Hindlimb muscle (tissue), 1 donor: ENCODE measurements at regions not wholly inside any gene's neighbourhood (a gene's known extent, or its start where the extent isn't known, plus 50 kb on each side); places are given as distances from the start of the nearest gene placed in this dataset.
"Not testable (repeated sequence)": the region's sequence is repeated elsewhere in the genome, so short reads cannot be mapped to it uniquely, and the experiment has no call there.

ENCODE experiments used
- DNase-seq: peaks from one replicate; pipeline ENCODE4 v3.0.0-alpha.2; 2013

DNA sequence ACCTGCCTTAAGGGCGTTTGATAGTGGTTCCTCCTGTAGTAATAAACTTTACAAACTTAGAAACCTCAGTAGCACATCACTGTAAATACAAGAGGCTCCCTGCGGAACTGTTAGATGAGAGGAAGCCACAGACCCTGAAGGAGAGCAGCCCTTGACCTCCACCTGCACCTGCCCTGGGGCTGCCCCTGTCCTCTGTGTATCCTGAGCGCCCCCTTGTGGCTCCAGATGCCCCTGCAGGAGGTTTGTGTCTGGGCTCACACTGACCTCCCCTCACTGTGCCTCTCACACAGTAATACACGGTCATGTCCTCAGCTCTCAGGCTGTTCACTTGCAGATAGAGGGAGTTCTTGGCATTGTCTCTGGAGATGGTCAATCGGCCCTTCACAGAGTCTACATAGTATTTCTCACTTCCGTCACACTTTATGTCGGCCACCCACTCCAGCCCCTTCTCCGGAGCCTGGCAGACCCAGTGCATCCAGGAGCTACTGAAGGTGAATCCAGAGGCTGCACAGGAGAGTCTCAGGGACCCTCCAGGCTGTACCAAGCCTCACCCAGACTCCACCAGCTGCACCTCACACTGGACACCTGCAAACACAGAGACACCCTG, 1059.8 kb downstream of the TMEM121 start:
- no peak for DNase-seq

- not testable (repeated sequence) for DNase-seq
Observed at GRCh38 chr14:106591539-106591938, 1065.2 kb downstream of the TMEM121 start.

DNA sequence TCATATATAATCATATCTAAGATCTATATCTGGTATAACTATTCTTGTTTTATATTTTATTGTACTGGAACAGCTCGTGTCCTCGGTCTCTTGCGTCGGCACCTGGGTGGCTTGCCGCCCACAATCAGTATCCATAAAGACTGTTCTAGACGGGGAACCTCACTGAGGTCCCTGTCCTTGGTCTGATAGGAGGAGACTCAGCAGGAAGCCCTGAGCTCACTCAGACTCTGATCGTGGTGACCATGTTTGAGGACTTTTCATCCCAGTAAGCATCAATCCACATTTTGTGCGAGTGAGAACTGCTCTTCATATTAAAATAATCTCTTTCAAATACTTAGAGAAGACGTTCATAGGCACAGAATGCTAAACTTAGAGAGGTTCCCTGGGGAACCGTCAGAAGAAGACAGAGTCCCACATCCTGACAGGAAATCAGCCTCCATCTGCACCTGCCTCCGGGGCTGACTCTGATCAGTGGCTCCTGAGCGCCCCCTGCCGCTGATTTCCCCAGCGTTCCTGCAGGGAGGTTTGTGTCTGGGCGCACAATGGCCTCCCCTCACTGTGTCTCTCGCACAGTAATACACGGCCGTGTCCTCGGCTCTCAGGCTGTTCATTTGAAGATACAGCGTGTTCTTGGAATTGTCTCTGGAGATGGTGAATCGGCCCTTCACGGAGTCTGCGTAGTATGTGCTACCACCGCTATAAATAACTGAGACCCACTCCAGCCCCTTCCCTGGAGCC, 1065.9 kb downstream of the TMEM121 start:
- not testable (repeated sequence) for DNase-seq

GRCh38 chr14:106599209-106599608, 1072.8 kb downstream of the TMEM121 start:
- no peak for DNase-seq

GRCh38 chr14:106605548-106606448, 1079.4 kb downstream of the TMEM121 start:
- DNase-seq = no peak

GRCh38 chr14:106606936-106607335, 1080.6 kb downstream of the TMEM121 start:
- no peak for DNase-seq

DNA sequence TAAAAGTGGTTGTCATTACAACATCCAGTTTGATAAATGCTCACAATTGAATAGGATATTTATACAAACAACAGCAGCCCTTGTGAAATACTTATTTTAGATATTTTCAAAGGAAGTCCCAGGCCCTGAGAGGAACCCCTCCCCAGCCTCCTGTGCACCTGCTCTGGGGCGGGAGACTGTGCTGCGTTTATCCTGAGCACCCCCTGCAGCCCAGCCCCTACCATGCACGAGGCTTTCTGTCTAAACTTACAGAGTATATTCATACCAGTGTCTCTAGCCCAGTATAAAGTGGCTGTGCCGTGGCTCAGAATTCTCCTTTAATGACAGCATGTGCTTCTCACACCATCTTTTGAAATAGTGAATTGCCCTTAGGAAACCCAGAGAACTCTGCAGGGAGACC, 1084.3 kb downstream of the TMEM121 start:
- DNase-seq = no peak

GRCh38 chr14:106613256-106613655, 1086.9 kb downstream of the TMEM121 start:
- no peak for DNase-seq

DNA sequence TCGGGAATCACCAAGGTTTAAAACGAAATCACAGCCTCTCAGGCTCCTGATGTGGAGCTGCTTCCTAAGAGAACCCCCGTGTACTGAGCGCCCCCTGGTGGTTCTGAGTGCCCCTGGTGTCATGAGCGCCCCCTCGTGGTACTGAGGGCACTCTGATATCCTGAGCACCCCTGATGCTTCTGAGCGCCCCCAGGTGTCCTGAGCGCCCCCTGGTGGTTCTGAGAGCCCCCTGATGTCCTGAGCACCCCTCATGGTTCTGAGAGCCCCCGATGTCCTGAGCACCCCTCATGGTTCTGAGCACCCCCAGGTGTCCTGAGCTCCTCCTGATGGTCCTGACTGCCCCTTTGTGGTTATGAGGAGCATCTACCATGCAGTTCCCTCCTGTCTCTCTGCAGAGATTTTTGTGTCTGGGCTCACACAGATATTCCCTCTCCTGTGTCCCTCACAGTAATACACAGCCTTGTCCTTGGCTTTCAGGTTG, 1092.1 kb downstream of the TMEM121 start:
- not testable (repeated sequence) for DNase-seq

GRCh38 chr14:106619606-106620005, 1093.2 kb downstream of the TMEM121 start:
- DNase-seq = no peak

DNA sequence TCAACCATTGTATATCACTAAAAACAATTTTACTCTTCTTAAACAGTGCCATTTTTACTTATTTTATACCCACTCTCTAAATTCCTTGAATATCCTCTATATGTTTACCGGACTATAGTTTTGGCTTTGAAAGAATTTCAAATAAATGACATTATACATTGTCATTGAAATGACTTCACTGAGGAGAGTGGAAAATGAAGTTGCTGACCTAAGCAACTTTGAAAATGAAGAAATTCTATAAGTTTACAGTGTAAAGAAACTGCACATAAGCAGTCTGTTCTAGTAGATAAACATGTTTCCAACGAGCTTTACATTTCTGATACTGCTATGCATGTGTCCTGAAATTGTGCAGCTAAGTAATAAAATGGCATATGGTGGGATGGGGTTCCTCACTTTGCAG, 1094.0 kb downstream of the TMEM121 start:
- DNase-seq = no peak

DNA sequence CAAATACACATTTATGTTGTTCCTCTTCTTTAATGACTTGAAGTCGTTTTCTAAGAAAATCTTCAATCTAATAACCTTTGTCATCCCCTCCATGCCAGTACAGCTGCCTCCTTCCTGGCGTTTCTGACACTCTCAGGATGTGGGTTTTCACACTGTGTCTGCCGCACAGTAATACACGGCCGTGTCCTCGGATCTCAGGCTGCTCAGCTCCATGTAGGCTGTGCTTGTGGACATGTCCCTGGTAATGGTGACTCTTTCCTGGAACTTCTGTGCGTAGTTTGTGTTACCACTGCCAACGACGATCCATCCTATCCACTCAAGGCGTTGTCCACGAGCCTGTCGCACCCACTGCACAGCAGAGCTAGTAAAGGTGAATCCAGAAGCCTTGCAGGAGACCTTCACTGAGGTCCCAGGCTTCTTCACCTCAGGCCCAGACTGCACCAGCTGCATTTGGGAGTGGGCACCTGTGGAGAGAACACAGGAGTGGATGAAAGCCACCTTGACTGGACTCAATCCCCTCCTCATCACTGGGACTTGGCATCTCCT, 1095.9 kb downstream of the TMEM121 start:
- DNase-seq = no peak

GRCh38 chr14:106625186-106625585, 1098.8 kb downstream of the TMEM121 start:
- no peak for DNase-seq

DNA sequence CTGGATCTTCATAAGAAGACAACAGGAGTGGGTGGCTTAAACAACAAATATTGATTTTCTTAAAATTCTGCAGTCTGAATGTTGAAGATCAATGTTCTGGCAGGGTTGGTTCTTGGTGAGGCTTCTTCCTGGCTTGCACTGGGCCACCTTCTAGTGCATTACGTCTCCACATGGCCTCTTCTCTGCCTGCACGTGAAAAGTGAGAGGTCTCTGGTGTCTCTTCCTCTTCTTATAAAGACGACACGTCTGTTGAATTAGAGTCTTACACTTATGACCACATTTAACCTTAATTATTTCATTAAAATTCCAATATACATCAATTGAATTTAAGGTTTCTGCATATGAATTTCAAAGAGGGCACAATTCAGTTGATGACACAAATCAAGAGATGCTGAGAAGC, 1100.1 kb downstream of the TMEM121 start:
- not testable (repeated sequence) for DNase-seq

DNA sequence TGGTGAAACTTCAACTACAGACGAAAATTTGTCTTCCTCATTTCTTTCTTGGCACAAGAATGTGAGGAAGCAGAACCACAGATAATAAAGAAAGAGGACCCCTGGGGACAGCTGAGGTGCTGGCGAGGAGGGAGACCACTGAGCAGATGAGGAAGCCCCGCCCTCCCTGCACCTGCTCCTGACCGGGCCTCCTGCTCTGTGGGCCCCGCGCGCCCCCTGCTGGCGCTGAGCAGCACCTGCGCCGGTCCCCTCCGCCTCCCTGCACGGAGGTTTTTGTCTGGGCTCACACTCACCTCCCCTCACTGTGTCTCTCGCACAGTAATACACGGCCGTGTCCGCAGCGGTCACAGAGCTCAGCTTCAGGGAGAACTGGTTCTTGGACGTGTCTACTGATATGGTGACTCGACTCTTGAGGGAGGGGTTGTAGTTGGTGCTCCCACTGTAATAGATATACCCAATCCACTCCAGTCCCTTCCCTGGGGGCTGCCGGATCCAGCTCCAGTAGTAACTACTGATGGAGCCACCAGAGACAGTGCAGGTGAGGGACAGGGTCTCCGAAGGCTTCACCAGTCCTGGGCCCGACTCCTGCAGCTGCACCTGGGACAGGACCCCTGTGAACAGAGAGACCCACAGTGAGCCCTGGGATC, 1100.7 kb downstream of the TMEM121 start:
- not testable (repeated sequence) for DNase-seq

DNA sequence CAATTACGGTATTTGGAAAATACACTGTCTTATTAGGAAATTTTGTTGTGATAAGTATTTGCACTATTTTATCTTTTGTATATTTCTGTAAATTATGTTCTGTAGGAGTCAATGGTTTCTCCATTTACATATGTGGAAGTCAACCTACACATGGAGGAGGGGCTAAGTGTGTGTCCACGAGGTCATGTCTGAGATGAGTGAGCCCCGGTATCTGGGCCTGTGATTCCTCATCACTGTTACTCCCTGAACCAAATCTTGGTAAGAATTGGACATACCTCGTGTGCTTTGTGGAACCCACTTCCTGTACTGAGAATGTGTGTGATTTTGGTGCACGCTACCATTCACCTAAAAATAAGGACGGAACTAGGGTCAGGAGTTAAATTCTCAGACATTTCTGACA, 1105.5 kb downstream of the TMEM121 start:
- no peak for DNase-seq

DNA sequence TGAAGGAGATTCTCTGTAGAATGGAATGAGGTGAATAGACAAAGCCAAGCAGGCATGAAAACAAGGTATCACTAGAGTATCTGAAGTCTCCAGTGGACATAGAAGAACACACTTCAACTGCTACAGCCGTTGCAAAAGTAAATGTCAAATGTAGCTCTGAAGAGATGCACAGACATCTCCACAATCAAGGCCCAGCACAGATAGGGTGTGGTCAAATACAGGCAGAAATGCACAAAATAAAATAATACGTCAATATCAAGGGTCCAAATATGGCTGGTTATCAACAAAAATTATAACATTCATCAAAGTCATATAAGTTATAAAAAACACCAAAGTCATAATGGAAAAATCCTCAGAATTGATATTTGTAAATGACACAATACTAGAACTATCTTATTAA, 1107.3 kb downstream of the TMEM121 start:
- DNase-seq = no peak

DNA sequence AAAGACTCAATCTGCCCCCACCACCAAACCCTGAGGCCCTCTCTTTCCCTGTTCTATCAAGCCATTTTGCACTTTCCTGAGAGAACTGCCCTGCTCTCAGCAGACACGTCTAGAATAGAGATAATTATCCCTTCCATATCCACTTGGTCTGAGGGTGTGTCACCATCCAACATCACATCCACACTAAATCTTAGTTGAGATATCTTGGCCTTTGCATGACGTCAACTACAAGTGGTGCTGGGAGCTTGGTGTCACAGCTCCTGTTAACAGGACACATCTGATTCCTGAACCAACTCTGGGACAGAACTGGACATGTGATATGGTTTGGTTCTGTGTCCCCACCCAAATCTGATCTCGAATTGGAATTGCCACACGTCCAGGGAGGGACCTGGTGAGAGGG, 1109.2 kb downstream of the TMEM121 start:
- DNase-seq = no peak

- not testable (repeated sequence) for DNase-seq
Observed at GRCh38 chr14:106638786-106639452, 1112.5 kb downstream of the TMEM121 start.

GRCh38 chr14:106642090-106642489, 1115.7 kb downstream of the TMEM121 start:
- DNase-seq = no peak

DNA sequence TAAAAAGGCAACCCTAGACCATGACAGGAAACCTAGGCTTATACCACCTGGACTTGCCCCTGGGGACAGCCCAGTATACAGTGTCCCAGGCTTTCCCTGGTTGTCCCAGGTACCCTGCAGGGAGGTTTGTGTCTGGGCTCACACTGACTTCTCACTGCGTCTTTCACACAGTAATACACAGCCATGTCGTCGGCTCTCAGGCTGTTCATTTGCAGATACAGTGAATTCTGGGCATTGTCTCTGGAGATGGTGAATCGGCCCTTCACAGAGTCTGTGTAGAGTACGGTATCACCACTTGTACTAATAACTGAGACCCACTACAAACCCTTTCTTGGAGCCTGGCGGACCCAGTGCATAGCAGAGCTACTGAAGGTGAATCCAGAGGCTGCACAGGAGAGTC, 1116.6 kb downstream of the TMEM121 start:
- DNase-seq = not testable (repeated sequence)

- DNase-seq = not testable (repeated sequence)
Observed at GRCh38 chr14:106648874-106649273, 1122.5 kb downstream of the TMEM121 start.
